CD4-positive, alpha-beta memory T cell (primary cell): ENCODE measurements at regions not wholly inside any gene's neighbourhood (a gene's known extent, or its start where the extent isn't known, plus 50 kb on each side); places are given as distances from the start of the nearest gene placed in this dataset.

Source experiments
- CTCF ChIA-PET: fragments of 350-600 bp; sonication (Branson Sonifier 250); formaldehyde crosslinking; loops from one replicate; lab custom pipeline; 2021; ENCODE audit warnings: inconsistent platforms; ENCODE audit not compliant: partially characterized antibody; lab: Charles Lee
- POLR2A ChIA-PET: fragments of 350-600 bp; sonication (Branson Sonifier 250); formaldehyde crosslinking; loops from one replicate; lab custom pipeline; 2021; ENCODE audit not compliant: partially characterized antibody; lab: Charles Lee
- DNase-seq, 5 donors: peaks; one replicate each; pipeline versions ENCODE4 v3.0.0 to v3.0.0-alpha.2; 2020 to 2022; ENCODE audit warnings: mixed read lengths in 1 of 5
- H3K27ac ChIP-seq: one replicate; pipeline ENCODE4 v1.7.0; 2013; ENCODE audit warnings: low read depth, low read length
- H3K27me3 ChIP-seq: 2 replicates; pipeline ENCODE4 v1.7.0; 2013; ENCODE audit warnings: mild to moderate bottlenecking, low read length, moderate library complexity; ENCODE audit not compliant: insufficient read depth
- H3K36me3 ChIP-seq: 2 replicates; pipeline ENCODE4 v1.7.0; 2013; ENCODE audit warnings: mild to moderate bottlenecking, low read length, moderate library complexity; ENCODE audit not compliant: insufficient read depth
- H3K4me1 ChIP-seq: 2 replicates; pipeline ENCODE4 v1.7.0; 2013; ENCODE audit warnings: mild to moderate bottlenecking, low read length, moderate library complexity; ENCODE audit not compliant: insufficient read depth
- H3K4me3 ChIP-seq, 2 donors: one replicate each; pipeline ENCODE4 v1.7.0; 2013; ENCODE audit warnings: low read length in 2 of 2, mild to moderate bottlenecking in 1 of 2
- H3K9me3 ChIP-seq, 2 donors: one replicate each; pipeline ENCODE4 v1.7.0; 2013; ENCODE audit warnings: low read length in 2 of 2, control low read depth in 1 of 2; ENCODE audit not compliant: control insufficient read depth in 1 of 2
- H3K27ac Mint-ChIP-seq, 7 donors: one replicate each; pipeline ENCODE4 v1.8.0; 2020 to 2021; ENCODE audit warnings: mixed read lengths in 7 of 7, mild to moderate bottlenecking in 6 of 7, inconsistent platforms in 3 of 7, moderate library complexity in 3 of 7
- H3K27me3 Mint-ChIP-seq, 2 donors: one replicate each; pipeline ENCODE4 v1.8.0; 2020 to 2021; ENCODE audit warnings: mixed read lengths in 2 of 2
- H3K36me3 Mint-ChIP-seq, 2 donors: one replicate each; pipeline ENCODE4 v1.8.0; 2020 to 2021; ENCODE audit warnings: mixed read lengths in 2 of 2, inconsistent platforms in 1 of 2, mild to moderate bottlenecking in 1 of 2
- H3K4me1 Mint-ChIP-seq, 4 donors: one replicate each; pipeline ENCODE4 v1.8.0; 2020 to 2021; ENCODE audit warnings: mixed read lengths in 4 of 4, mild to moderate bottlenecking in 1 of 4
- H3K4me3 Mint-ChIP-seq, 8 donors: one replicate each; pipeline ENCODE4 v1.8.0; 2020 to 2021; ENCODE audit warnings: mixed read lengths in 8 of 8, mild to moderate bottlenecking in 7 of 8, moderate library complexity in 6 of 8, inconsistent platforms in 3 of 8
- H3K9me3 Mint-ChIP-seq, 8 donors: one replicate each; pipeline ENCODE4 v1.8.0; 2020 to 2021; ENCODE audit warnings: mixed read lengths in 8 of 8, mild to moderate bottlenecking in 5 of 8, inconsistent platforms in 3 of 8, moderate library complexity in 1 of 8
- intact Hi-C: fragments of 100-400 bp; cut with micrococcal nuclease; formaldehyde crosslinking; loops from one replicate; pipeline ENCODE4 v1.15.1; 2023

DNA sequence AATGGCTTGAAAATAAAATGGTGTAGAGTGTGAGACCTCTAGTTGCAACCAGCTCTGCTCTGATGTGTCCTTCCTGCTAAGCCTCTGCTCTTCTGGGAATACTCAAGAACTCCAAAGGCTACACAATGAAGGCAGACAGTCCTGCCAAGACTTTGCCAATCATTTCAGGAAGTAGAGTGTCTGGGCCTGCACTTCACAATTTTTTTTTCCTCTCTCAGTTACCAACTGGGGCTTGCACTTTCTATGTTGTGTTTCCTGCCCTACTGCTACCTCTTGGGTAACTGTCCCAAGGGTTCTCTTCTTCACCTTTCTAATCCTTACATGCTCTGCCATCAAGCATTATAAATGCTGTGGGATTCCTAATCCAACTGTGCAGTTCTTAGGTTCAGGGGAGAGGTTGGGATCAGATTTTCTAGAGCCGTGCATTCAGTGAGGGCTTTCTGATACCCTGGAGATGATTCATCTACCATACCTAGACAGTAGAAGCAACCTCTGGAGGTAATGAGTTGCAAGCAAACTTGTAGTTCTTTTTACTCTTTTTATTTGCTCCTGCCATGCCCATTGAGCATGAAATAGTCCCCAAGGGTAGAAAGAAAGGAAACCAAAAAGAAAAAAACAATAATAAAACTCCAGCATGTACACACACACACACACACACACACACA lies 365.9 kb downstream of the MLLT3 start:
- DNase-seq: no peak
- Mint-ChIP-seq H3K36me3 (no peaks in the 10 kb centered on the region), H3K9me3 (no peaks in the 10 kb centered on the region), H3K4me3 (peak overlapping the region in 1 of 8 donors; percentile 22), H3K27me3 (no peaks in the 10 kb centered on the region), H3K4me1 (peaks cover 4 to 20% (median 7%) of the 10 kb centered on the region in 4 donors), H3K27ac (peak overlapping the region in 3 of 7 donors; percentile 16 to 74 (median 23))
- intact Hi-C loops: no loop called here
- Histone ChIP-seq H3K27ac (no peak overlapping the region), H3K4me1 (peaks cover 13% of the 10 kb centered on the region), H3K27me3 (no peaks in the 10 kb centered on the region), H3K36me3 (no peaks in the 10 kb centered on the region), H3K4me3 (no peak overlapping the region), H3K9me3 (no peaks in the 10 kb centered on the region)
- ChIA-PET CTCF (no interaction called here), POLR2A (no interaction called here)

GRCh38 chr9:20255052-20255451 lies 367.2 kb downstream of the MLLT3 start:
- H3K4me1 Mint-ChIP-seq: peaks cover 4 to 20% (median 7%) of the 10 kb centered on the region in 4 donors
- no peak for DNase-seq
- peak overlapping the region in 1 of 7 donors; percentile 61 for H3K27ac Mint-ChIP-seq
- Histone ChIP-seq H3K27ac (no peak overlapping the region), H3K27me3 (no peaks in the 10 kb centered on the region), H3K4me1 (peaks cover 13% of the 10 kb centered on the region), H3K36me3 (no peaks in the 10 kb centered on the region), H3K9me3 (no peaks in the 10 kb centered on the region), H3K4me3 (no peak overlapping the region)
- no peaks in the 10 kb centered on the region for H3K27me3 Mint-ChIP-seq
- ChIA-PET CTCF (interaction anchor here (1.2 kb wide), 1 partner anchor 9 kb away, joined by 3 read pairs; no protein-coding TSS in a partner anchor), POLR2A (no interaction called here)
- no peaks in the 10 kb centered on the region for H3K9me3 Mint-ChIP-seq
- intact Hi-C loops: no loop called here
- H3K36me3 Mint-ChIP-seq: no peaks in the 10 kb centered on the region
- no peak overlapping the region for H3K4me3 Mint-ChIP-seq

DNA sequence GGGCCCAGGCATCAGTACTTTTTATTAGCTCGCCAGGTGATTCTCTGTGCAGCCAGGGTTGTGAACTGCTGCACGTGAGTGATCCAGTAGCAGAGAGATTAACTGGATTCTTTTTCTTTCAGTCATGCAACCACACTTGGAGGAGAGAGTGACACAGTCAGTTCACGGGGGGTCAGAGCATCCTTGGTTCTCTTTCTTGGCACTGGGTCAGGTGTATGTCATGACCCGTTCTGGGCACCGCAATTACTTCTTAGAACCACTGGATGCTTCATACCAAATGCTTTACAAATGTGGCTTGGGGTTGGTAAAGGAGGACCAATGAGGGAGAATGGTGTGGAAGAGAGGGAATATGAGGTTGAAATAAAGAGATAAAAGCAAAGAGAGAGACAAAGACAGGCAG lies 368.7 kb downstream of the MLLT3 start:
- intact Hi-C loops: no loop called here
- ChIA-PET CTCF (interaction anchor here (0.5 kb wide), 1 partner anchor 99 kb away, joined by 3 read pairs; no protein-coding TSS in a partner anchor), POLR2A (interaction anchor here (0.6 kb wide), 1 partner anchor 154 kb away, joined by 3 read pairs; no protein-coding TSS in a partner anchor)
- H3K9me3 Mint-ChIP-seq: peaks cover 0 to 5% (median under 1%) of the 10 kb centered on the region in 8 donors
- H3K4me3 Mint-ChIP-seq: no peak overlapping the region
- peaks cover 0 to 3% of the 10 kb centered on the region in 2 donors for H3K36me3 Mint-ChIP-seq
- H3K4me1 ChIP-seq: peaks cover 13% of the 10 kb centered on the region
- no peak overlapping the region for H3K4me3 ChIP-seq
- no peak overlapping the region for H3K27ac ChIP-seq
- H3K36me3 ChIP-seq: no peaks in the 10 kb centered on the region
- DNase-seq: no peak
- H3K27ac Mint-ChIP-seq: no peak overlapping the region
- no peaks in the 10 kb centered on the region for H3K9me3 ChIP-seq
- no peaks in the 10 kb centered on the region for H3K27me3 Mint-ChIP-seq
- H3K4me1 Mint-ChIP-seq: peaks cover 4 to 20% (median 7%) of the 10 kb centered on the region in 4 donors
- H3K27me3 ChIP-seq: no peaks in the 10 kb centered on the region

GRCh38 chr9:20252778-20253177 lies 369.5 kb downstream of the MLLT3 start:
- H3K4me1 ChIP-seq: peaks cover 13% of the 10 kb centered on the region
- no peak overlapping the region for H3K27ac ChIP-seq
- no peaks in the 10 kb centered on the region for H3K27me3 ChIP-seq
- Mint-ChIP-seq H3K9me3 (peaks cover 0 to 11% (median 1%) of the 10 kb centered on the region in 8 donors), H3K36me3 (peaks cover 0 to 8% of the 10 kb centered on the region in 2 donors), H3K4me3 (no peak overlapping the region), H3K4me1 (peaks cover 4 to 20% (median 7%) of the 10 kb centered on the region in 4 donors), H3K27ac (no peak overlapping the region), H3K27me3 (no peaks in the 10 kb centered on the region)
- intact Hi-C loops: no loop called here
- H3K4me3 ChIP-seq: no peak overlapping the region
- no peak for DNase-seq
- CTCF ChIA-PET: no interaction called here
- no peaks in the 10 kb centered on the region for H3K9me3 ChIP-seq
- POLR2A ChIA-PET: no interaction called here
- H3K36me3 ChIP-seq: no peaks in the 10 kb centered on the region

DNA sequence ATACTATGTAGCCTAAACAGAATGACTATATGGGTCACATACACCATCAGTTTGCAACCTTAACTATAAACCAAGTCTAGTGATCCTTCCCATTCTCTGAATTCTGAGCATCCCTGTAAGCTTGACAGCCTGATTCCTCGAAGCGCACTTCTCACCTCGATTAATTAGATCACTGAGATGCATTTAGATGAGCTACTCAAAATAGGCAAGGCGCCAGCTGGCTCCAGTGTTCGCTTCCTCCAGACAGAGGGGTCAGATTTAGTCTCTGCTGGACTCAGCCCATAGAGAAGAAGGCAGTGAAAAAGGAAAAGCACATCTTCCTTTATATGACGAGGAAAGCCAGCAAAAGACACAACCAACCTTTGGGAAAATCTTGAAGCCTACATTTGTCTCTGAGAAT lies 371.5 kb downstream of the MLLT3 start:
- Histone ChIP-seq H3K9me3 (no peaks in the 10 kb centered on the region), H3K4me1 (peaks cover under 1% of the 10 kb centered on the region), H3K4me3 (no peak overlapping the region), H3K27me3 (no peaks in the 10 kb centered on the region), H3K27ac (no peak overlapping the region), H3K36me3 (no peaks in the 10 kb centered on the region)
- peaks cover 0 to 11% (median 1%) of the 10 kb centered on the region in 8 donors for H3K9me3 Mint-ChIP-seq
- intact Hi-C loops: no loop called here
- peak overlapping the region in 1 of 7 donors; percentile 54 for H3K27ac Mint-ChIP-seq
- ChIA-PET CTCF (no interaction called here), POLR2A (no interaction called here)
- peaks cover 0 to 8% of the 10 kb centered on the region in 2 donors for H3K36me3 Mint-ChIP-seq
- DNase-seq: no peak
- H3K4me3 Mint-ChIP-seq: no peak overlapping the region
- H3K27me3 Mint-ChIP-seq: no peaks in the 10 kb centered on the region
- peaks cover 0 to 8% (median 0%) of the 10 kb centered on the region in 4 donors for H3K4me1 Mint-ChIP-seq

DNA sequence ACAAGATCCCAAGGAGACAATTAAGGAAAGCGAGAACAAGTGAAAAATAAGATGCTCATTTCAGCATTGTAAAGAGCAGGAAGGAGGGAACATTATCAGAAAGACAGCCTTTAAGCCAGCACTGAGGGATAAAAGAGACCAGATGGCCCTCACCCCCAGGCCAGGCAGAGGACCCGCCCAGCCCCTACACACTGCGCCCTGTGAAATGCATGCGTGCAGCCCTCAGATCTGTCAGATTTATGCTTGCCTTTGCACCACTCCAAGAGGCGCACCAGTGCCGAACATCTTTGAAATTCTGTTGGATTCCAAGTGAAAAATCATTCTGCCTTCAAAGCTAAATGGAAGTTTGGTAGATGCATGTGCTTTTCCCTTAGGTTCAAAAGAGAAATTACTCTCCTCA lies 378.0 kb downstream of the MLLT3 start:
- Histone ChIP-seq H3K27me3 (no peaks in the 10 kb centered on the region), H3K4me3 (no peak overlapping the region), H3K9me3 (no peaks in the 10 kb centered on the region), H3K36me3 (no peaks in the 10 kb centered on the region), H3K4me1 (peaks cover 37% of the 10 kb centered on the region), H3K27ac (no peak overlapping the region)
- Mint-ChIP-seq H3K9me3 (peaks cover 0 to 10% (median 1%) of the 10 kb centered on the region in 8 donors), H3K27ac (peak overlapping the region in 2 of 7 donors; percentile 25 to 26), H3K4me3 (no peak overlapping the region), H3K27me3 (no peaks in the 10 kb centered on the region), H3K4me1 (peaks cover 22 to 59% (median 31%) of the 10 kb centered on the region in 4 donors), H3K36me3 (peaks cover 0 to 8% of the 10 kb centered on the region in 2 donors)
- POLR2A ChIA-PET: no interaction called here
- CTCF ChIA-PET: no interaction called here
- intact Hi-C loops: loop anchor here (5.0 kb wide), 1 partner anchor 73 kb away; no protein-coding TSS in a partner anchor
- no peak for DNase-seq

GRCh38 chr9:20243841-20244240 lies 378.5 kb downstream of the MLLT3 start:
- peaks cover 22 to 59% (median 31%) of the 10 kb centered on the region in 4 donors for H3K4me1 Mint-ChIP-seq
- peaks cover 0 to 8% (median 1%) of the 10 kb centered on the region in 8 donors for H3K9me3 Mint-ChIP-seq
- Histone ChIP-seq H3K27me3 (no peaks in the 10 kb centered on the region), H3K27ac (no peak overlapping the region), H3K4me1 (peaks cover 37% of the 10 kb centered on the region), H3K9me3 (no peaks in the 10 kb centered on the region), H3K36me3 (no peaks in the 10 kb centered on the region), H3K4me3 (no peak overlapping the region)
- CTCF ChIA-PET: no interaction called here
- DNase-seq: no peak
- H3K27me3 Mint-ChIP-seq: no peaks in the 10 kb centered on the region
- intact Hi-C loops: loop anchor here (5.0 kb wide), 1 partner anchor 73 kb away; no protein-coding TSS in a partner anchor
- peaks cover 0 to 7% of the 10 kb centered on the region in 2 donors for H3K36me3 Mint-ChIP-seq
- POLR2A ChIA-PET: no interaction called here
- H3K27ac Mint-ChIP-seq: peak overlapping the region in 3 of 7 donors; percentile 1 to 49 (median 25)
- peak overlapping the region in 2 of 8 donors; percentile 13 to 25 for H3K4me3 Mint-ChIP-seq
